HT-29 (cell line): ENCODE measurements at regions not wholly inside any gene's neighbourhood (a gene's known extent, or its start where the extent isn't known, plus 50 kb on each side); places are given as distances from the start of the nearest gene placed in this dataset.

Source experiments
- DNase-seq: peaks from one replicate; pipeline ENCODE4 v3.0.0-alpha.2; 2015; ENCODE audit warnings: low spot score

DNA sequence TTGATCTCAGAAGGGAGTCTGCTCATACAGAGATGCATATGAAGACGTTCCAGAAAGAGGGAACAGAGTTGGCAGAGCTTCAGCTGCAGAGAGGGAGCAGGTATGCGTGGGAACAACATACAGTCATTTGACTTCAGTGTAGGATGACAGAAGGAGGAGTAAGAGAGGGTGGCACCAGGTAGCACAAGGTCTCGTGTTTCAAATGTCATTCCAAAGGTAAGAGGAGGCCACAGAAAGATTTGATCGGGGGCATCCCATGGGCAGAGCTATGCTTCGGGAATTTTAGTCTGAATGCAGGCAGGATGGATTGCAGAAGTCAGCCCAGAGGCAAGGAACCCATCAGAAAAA lies 367.1 kb downstream of the CDK5RAP2 start:
- DNase-seq: no peak

DNA sequence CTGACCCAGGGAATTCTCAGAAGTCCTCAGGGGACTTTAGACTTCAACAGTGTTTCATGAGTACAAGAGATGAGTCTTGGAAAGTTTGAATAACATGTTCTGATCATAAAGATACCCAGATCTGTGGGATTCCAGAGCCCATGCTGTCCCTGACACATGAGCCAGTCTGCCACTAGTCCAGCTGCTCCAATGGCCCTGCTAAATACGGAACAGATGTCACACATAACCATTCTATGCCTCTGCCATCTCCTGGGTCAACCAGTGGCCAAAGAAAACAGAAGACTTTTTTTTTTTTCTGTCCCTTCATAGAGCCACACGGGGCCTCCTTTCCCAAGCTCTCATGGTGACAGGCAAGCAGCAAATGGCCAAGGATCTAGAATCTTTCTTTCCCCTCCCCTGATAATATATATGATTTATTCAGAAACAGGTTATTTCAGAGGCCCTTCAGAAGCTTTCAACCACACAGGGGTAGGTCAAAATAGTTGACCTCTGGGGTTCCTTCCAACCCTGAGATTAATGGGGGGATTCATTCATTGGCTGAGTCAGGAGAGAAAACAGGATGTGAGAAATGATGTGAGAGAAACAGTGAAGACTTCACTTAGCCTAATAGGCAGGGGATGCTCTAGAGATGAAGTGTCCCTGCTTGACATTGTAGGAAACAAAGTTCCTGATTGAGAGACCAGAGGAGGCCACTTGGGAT lies 367.7 kb downstream of the CDK5RAP2 start:
- no peak for DNase-seq

DNA sequence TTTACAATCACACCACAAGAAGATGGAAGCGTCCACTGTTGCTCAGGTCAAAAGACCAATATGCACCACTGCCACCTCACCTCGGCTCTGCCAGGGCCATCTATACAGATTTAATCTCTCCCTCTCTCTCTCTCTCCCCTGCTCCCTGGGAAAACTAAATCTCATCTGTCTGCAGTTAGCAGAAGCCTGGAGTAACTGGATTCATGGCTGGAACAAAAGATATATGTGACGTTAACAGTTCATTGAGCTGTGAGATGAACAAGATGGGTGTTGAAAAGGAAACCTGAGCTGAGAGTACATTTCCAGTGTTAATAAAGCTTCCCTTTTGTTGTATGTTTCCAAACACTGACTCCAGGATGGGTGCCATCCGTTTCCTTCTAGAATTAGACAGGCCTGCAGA lies 369.7 kb downstream of the CDK5RAP2 start:
- DNase-seq: no peak

GRCh38 chr9:120202856-120203654 lies 376.9 kb downstream of the CDK5RAP2 start:
- no peak for DNase-seq

DNA sequence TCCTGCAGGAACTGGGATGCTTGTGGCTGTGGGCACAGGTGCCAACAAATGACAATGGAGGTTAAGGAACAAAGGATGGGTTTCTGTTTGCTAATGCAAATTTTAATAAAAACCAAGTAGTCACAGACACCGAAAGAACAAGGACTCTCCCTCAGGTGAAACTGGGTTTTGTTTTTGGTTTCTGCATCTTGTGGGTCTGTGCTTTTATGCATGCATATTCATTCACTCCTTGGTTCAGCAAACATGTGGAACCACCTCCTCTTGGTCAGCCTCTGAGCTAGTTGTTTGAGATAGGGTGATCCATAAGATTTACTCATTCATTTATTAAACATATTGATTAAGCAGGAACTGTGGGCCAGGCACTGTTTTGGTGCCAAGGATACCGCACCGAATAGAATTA lies 381.9 kb downstream of the CDK5RAP2 start:
- DNase-seq: no peak

GRCh38 chr9:120197605-120198004 lies 382.4 kb downstream of the CDK5RAP2 start:
- no peak for DNase-seq

GRCh38 chr9:120191141-120191540 lies 388.8 kb downstream of the CDK5RAP2 start:
- DNase-seq: no peak

DNA sequence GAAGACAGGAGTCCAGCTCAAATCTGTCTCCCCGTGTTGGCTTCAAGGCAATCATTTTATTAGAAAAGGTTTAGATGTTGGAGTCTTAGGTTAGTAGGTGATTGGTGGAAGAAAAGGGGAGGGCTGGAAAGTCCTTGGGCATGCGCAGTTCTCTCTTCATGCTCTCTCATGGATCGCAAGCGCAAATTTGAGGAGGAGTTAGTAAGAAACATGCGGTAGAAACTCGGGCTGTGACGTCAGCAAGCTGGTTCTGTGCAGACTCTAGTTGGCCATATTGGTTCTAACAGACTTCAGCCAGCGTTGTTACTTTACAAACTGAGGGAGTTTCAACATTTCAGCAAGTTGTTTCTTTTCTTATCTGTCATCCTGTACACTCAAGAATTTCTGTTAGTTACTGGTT lies 392.2 kb downstream of the CDK5RAP2 start:
- DNase-seq: no peak

- DNase-seq: no peak
These were observed 393.7 kb downstream of the CDK5RAP2 start for GRCh38 chr9:120186276-120186675.

DNA sequence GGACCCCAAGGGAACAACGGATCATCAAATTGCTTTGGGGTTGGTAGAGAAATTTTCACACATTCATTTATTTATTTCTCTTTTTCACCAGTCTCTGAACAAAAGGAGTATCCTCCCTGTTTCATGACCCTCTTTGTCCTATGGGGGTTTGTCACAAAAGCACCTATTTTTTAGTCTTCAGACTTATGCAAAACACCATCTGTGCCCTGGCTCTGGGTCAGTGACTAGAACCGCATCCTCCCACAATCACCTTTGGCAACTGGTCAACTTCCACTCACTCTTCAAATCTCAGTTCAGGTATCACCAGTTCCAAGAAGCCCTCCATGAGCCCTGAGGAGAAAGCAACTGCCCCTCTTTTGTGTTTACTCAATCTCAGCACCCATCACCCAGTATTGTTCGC lies 395.7 kb downstream of the CDK5RAP2 start:
- DNase-seq: no peak

DNA sequence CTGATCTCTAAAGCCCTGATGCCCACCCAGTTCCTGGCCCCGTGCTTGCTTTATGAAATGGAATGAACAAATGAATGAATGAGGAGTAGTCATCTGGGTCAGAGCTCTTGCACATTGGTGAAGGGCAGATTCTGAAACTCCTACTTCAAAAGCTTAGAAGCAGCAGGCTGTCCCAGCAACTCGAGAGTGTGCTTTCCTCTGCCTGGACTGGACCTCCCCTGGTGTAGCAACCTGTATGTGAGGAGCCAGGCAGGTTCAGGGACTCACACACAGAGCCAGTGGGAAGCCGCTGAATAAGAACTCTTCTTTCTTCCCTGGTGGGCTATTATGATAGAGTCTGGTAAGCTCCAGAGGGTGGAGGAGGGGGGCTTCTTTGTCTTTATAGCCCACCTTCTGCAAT lies 396.4 kb downstream of the CDK5RAP2 start:
- no peak for DNase-seq

- DNase-seq: no peak
These were observed 398.0 kb downstream of the CDK5RAP2 start for GRCh38 chr9:120182011-120182410.

DNA sequence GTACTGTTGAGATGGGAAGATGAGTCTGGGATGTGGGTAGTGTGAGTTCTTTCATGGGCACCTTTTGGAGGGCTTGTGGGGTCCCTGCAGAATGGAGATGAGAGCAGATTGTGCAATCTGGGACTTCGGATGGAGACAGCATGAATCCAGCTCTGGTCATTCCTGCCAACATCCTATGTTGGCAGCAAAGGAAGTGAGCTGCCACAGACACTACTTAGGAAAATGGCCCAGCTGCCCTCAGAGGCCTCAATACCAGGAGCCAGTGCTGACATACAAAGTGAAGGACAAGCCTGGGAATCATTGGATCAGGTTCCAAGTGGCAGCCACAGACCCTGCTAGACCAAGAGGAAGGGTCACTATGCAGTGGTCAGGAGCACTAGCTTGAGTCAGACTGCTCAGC lies 402.8 kb downstream of the CDK5RAP2 start:
- no peak for DNase-seq

- no peak for DNase-seq
These were observed 404.9 kb downstream of the CDK5RAP2 start for GRCh38 chr9:120175031-120175430.

GRCh38 chr9:120161776-120162175 lies 418.2 kb downstream of the CDK5RAP2 start:
- DNase-seq: peak; percentile 4

DNA sequence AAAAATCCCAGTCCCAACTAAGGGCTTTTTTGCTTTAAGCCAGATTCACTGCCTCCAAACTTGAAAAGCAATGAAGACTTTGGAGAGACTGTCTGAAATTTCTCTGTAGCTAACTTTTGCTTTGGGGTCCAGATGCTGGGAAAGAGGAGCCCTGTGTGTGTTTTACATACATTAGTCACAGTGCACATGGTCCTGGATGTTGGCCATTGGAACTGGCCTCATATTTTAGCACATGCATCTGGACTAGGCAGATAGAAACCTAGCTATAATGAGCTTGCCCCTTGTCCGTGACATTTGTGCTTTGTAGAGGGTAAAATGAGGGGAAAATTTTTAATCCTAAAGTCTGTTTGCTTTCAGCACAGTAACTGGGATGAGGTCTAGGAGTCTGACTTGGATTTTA lies 421.7 kb downstream of the CDK5RAP2 start:
- DNase-seq: no peak

DNA sequence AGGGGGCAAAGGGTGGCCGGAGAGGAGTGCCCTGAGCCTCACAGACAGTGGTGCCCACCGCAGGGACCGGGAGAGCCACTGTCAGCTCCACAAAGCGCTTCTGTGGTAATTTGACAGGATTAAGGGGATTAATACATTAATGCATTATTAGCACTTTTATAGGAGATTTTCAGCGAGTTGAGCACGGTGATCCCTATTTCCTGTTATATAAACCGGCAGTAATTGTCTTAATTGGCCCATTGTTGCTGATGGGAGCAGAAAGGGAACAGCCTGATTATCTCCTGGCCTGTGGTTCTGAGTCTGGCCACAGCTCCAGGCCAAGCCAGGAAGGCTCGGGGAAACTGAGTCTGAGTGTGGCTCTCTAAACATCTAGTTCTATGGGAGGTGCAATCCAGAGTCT lies 423.6 kb downstream of the CDK5RAP2 start:
- no peak for DNase-seq

- no peak for DNase-seq
These were observed 426.7 kb downstream of the CDK5RAP2 start for GRCh38 chr9:120153258-120153657.

GRCh38 chr9:120152295-120152694 lies 427.7 kb downstream of the CDK5RAP2 start:
- no peak for DNase-seq

DNA sequence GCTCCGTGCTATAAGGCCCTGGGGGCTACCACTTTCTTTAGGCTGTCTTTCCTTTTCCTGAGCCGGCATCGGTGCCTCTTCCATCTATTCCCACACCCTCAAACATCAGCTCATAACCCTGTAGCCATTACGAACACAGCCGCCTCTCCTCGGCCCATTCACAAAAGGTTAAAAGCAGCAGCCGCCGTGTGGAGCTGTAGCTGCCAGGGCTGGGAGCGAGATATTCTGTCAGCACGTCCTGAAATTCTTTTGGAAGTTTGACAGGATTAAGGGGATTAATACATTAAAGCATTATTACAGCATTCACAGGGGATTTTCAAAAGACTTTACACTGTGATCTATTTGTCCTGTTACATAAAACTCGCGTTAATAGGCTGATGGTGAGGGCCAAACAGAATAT lies 428.2 kb downstream of the CDK5RAP2 start:
- DNase-seq: no peak

DNA sequence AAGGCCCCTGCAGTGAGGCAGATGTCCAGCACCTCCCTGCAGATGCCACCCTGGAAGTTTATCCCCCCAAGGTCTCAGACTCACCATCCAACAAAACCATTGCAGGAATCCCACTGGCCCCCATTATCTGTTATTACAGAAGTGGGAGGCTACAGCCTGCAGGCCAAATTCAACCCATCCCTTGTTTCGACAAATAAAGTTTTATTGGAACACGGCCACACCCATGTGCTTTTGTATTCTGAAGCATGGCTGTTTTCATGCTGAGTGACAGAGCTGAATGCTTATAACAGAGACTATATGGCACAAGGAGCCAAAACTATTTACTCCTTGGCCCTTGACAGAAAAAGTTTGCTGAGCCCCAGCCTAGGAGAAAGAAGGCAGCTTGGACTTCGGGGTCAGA lies 428.8 kb downstream of the CDK5RAP2 start:
- no peak for DNase-seq

- no peak for DNase-seq
These were observed 441.0 kb downstream of the CDK5RAP2 start for GRCh38 chr9:120138955-120139354.

DNA sequence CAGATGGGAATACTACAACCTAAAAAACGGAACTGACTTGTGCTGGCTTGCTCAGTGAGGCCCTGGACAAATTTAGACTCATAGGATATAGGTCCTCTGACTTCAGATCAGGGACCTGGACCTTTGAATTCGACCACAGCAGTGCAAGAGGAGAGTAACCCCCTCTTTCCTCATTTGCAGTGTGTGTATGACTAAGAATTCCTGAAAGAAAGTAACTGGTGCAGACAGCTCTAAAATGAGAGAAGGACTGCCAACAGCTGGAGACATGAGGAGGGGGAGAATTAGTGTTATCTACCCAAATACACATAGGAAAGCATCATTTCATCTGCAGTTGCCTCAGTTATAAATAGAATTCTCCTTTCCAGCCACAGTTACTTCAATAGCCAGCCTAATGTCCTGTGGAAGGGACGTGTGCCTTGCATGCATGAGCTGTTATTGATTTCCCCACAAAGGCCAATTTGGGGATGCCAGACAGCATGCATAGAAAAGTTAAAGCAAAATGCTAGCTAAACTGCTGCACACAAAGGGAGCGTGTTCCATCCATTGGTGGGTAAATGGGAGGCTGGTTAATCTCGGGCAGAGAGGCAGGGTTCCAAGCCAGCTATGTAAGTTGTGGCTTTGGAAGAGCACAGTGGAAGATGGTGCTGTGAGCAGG lies 442.7 kb downstream of the CDK5RAP2 start:
- no peak for DNase-seq
